ENCODE measurements at regions not wholly inside any gene's neighbourhood (a gene's known extent, or its start where the extent isn't known, plus 50 kb on each side); places are given as distances from the start of the nearest gene placed in this dataset.

DNA sequence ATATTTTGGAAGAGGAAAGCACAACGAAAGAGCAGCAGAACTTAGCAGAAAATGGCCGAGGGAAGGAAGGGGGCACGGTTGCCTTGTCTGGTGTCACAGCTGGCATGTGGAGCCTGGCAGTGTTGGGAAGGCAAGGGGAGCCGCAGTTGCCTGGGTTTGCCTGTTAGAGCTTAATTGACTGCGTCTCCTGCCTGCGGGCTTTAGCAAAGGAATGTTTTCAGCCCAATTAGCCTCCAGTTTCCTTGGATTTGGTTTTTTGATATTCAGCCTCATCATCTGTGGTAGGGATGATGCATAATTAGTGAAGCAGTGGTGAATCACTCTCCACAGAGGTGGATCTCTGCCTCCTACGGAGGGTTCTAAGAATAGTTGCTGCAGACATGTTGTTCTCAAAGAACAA is 832.6 kb downstream of the QKI start:
- H3K4me1 ChIP-seq (ENCODE audit: insufficient read depth, low read length), result no peaks in the 10 kb centered on the region; the same call in 1 of the 2 replicates
- WGBS (ENCODE audit: extremely low coverage, insufficient read length, low lambda C conversion rate), result no CpG with 5 or more reads among the region's 7 CpGs
- no peaks in the 10 kb centered on the region for H3K79me2 ChIP-seq (ENCODE audit: insufficient read depth, low read length)
- no peaks in the 10 kb centered on the region for H4K20me1 ChIP-seq (ENCODE audit: control insufficient read depth, insufficient read depth, insufficient read length)
- no peak overlapping the region for H4K8ac ChIP-seq (replicated peaks; ENCODE audit: insufficient read length, low read depth, low read length)
- H3K4ac ChIP-seq (ENCODE audit: low read depth, low read length), result no peak overlapping the region
- no peaks in the 10 kb centered on the region for H3K9me3 Mint-ChIP-seq
- H2AFZ ChIP-seq (ENCODE audit: low read length), result no peak overlapping the region
- H3K9me3 ChIP-seq (ENCODE audit: control insufficient read depth, low read depth, low read length), result no peaks in the 10 kb centered on the region
- H4K91ac ChIP-seq (ENCODE audit: insufficient read length, low read depth, low read length), result no peak overlapping the region
- no peak overlapping the region for H2AK5ac ChIP-seq (ENCODE audit: insufficient read length, low read length)
- H3K23me2 ChIP-seq (ENCODE audit: insufficient read length, low read depth, low read length, poor library complexity, severe bottlenecking), result no peaks in the 10 kb centered on the region
- H3K36me3 Mint-ChIP-seq (ENCODE audit: insufficient read depth in 1 of 3, low read depth in 3 of 3), result no peaks in the 10 kb centered on the region
- H3K4me3 Mint-ChIP-seq, result no peak overlapping the region
- no peak overlapping the region for H3K18ac ChIP-seq (ENCODE audit: insufficient read length, low read depth, low read length)
- no peak for DNase-seq
- H3K23ac ChIP-seq (ENCODE audit: insufficient read length, low read depth, low read length), result no peak overlapping the region
- H3K79me1 ChIP-seq (ENCODE audit: insufficient read depth, low read depth, low read length, poor library complexity, severe bottlenecking), result no peaks in the 10 kb centered on the region
- no peaks in the 10 kb centered on the region; the same call in 1 of the 2 replicates for H3K27me3 Mint-ChIP-seq (ENCODE audit: low read depth)
- H2BK15ac ChIP-seq (ENCODE audit: low read depth, low read length), result no peak overlapping the region
- H3K14ac ChIP-seq (ENCODE audit: insufficient read depth, low read length), result no peak overlapping the region
- TF ChIP-seq, protein P1, sequence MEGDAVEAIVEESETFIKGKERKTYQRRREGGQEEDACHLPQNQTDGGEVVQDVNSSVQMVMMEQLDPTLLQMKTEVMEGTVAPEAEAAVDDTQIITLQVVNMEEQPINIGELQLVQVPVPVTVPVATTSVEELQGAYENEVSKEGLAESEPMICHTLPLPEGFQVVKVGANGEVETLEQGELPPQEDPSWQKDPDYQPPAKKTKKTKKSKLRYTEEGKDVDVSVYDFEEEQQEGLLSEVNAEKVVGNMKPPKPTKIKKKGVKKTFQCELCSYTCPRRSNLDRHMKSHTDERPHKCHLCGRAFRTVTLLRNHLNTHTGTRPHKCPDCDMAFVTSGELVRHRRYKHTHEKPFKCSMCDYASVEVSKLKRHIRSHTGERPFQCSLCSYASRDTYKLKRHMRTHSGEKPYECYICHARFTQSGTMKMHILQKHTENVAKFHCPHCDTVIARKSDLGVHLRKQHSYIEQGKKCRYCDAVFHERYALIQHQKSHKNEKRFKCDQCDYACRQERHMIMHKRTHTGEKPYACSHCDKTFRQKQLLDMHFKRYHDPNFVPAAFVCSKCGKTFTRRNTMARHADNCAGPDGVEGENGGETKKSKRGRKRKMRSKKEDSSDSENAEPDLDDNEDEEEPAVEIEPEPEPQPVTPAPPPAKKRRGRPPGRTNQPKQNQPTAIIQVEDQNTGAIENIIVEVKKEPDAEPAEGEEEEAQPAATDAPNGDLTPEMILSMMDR (conservative IDR thresholded peaks at IDR 0.05), result no peak
- no peaks in the 10 kb centered on the region for H3K27me3 ChIP-seq (ENCODE audit: insufficient read depth, low read length)
- H3K27ac ChIP-seq (ENCODE audit: insufficient read length, low read depth, low read length), result no peak overlapping the region
- no peak overlapping the region for H3K9ac ChIP-seq (ENCODE audit: extremely low read depth, insufficient read length, low read length)
- H3K27ac Mint-ChIP-seq, result no peak overlapping the region
- no peak overlapping the region for H3T11ph ChIP-seq (ENCODE audit: low read length)
- no peak overlapping the region for H4K5ac ChIP-seq (ENCODE audit: insufficient read length, low read depth, low read length)
- no peak overlapping the region for H2BK12ac ChIP-seq (ENCODE audit: insufficient read length, low read depth, low read length)
- H3K4me1 Mint-ChIP-seq, result peaks cover 6 to 11% of the 10 kb centered on the region in 2 experiments
- no peak overlapping the region for H3K56ac ChIP-seq (ENCODE audit: insufficient read length, low read depth, low read length)
- H2BK120ac ChIP-seq (ENCODE audit: low read depth, low read length, poor library complexity, severe bottlenecking), result no peak overlapping the region
- no peak overlapping the region for H2BK5ac ChIP-seq (ENCODE audit: insufficient read length, low read length)
- no peak overlapping the region for H2BK20ac ChIP-seq (ENCODE audit: low read depth, low read length, poor library complexity, severe bottlenecking)
- no peak overlapping the region for H3K4me2 ChIP-seq (ENCODE audit: insufficient read depth, insufficient read length, low read length)

Data from H9 (cell line).